ENCODE measurements at regions not wholly inside any gene's neighbourhood (a gene's known extent, or its start where the extent isn't known, plus 50 kb on each side); places are given as distances from the start of the nearest gene placed in this dataset.

DNA sequence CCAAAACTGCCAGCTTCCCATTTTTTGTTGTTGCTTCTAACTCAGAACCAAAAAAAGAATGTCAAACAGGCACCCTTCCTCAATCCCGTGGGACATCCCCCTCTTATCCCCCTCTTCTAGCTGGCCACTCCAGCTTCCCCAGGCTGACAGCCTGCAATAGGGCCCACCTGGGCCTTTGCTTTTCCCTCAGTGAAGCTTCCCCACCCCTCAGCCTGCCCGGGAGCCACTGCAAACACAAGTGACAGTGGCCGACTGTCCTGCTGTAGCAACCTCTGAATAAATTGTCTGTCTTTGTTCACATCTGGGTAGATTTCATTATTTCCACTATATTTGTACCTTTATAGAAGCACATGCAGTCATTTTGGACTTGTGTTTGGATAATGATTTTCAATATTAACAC lies 245.3 kb downstream of the GADD45G start:
- Histone ChIP-seq H3K79me2 (ENCODE audit: insufficient read depth, low read length) (no peaks in the 10 kb centered on the region), H3K9me2 (ENCODE audit: insufficient read depth) (no peaks in the 10 kb centered on the region), H3K27me3 (ENCODE audit: insufficient read depth, low read length) (peaks cover 14% of the 10 kb centered on the region), H3K9me3 (ENCODE audit: control insufficient read depth in 1 of 2, insufficient read depth in 1 of 2, low read depth in 1 of 2, low read length in 2 of 2) (no peaks in the 10 kb centered on the region; a peak in 1 of 4 replicates), H3K4me2 (ENCODE audit: low read length) (no peak overlapping the region), H3K4me3 (replicated peaks in 1 of 2; ENCODE audit: low read depth in 1 of 2, low read length in 2 of 2) (no peak overlapping the region), H3K27ac (ENCODE audit: low read depth, low read length) (no peak overlapping the region), H3K36me3 (ENCODE audit: control insufficient read depth in 1 of 2, insufficient read depth in 2 of 2, low read length in 2 of 2) (no peaks in the 10 kb centered on the region), H4K20me1 (ENCODE audit: insufficient read depth) (no peaks in the 10 kb centered on the region), H2AFZ (ENCODE audit: low read depth, low read length, poor library complexity, severe bottlenecking) (no peak overlapping the region), H3K4me1 (ENCODE audit: control insufficient read depth in 1 of 2, insufficient read depth in 2 of 2, low read length in 2 of 2) (no peaks in the 10 kb centered on the region), H3K9ac (ENCODE audit: low read length) (no peak overlapping the region)
- no TSS peak for BruUV-seq (replicated peaks)
- RAD21 ChIA-PET (ENCODE audit: low non-redundant PET in 1 of 2, low total read pairs in 2 of 2, uncharacterized antibody in 2 of 2, unreplicated experiment in 2 of 2) = no interaction called here
- POLR2A ChIA-PET = no interaction called here
- CTCF ChIA-PET = no interaction called here
- ATAC-seq = no peak
- intact Hi-C loops (cut with micrococcal nuclease) = no loop called here
- TF ChIP-seq, protein P1, sequence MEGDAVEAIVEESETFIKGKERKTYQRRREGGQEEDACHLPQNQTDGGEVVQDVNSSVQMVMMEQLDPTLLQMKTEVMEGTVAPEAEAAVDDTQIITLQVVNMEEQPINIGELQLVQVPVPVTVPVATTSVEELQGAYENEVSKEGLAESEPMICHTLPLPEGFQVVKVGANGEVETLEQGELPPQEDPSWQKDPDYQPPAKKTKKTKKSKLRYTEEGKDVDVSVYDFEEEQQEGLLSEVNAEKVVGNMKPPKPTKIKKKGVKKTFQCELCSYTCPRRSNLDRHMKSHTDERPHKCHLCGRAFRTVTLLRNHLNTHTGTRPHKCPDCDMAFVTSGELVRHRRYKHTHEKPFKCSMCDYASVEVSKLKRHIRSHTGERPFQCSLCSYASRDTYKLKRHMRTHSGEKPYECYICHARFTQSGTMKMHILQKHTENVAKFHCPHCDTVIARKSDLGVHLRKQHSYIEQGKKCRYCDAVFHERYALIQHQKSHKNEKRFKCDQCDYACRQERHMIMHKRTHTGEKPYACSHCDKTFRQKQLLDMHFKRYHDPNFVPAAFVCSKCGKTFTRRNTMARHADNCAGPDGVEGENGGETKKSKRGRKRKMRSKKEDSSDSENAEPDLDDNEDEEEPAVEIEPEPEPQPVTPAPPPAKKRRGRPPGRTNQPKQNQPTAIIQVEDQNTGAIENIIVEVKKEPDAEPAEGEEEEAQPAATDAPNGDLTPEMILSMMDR (IDR thresholded peaks at IDR 0.05 in 2 of 3, conservative IDR thresholded peaks at IDR 0.05 in 1 of 3; ENCODE audit: borderline replicate concordance in 1 of 3, insufficient read depth in 1 of 3, low read depth in 2 of 3, low read length in 2 of 3) = no peak
- no peak for TF ChIP-seq CBX3 (IDR thresholded peaks at IDR 0.05; ENCODE audit: low read depth)
- TF ChIP-seq CEBPB (IDR thresholded peaks at IDR 0.05; ENCODE audit: low read depth) = no peak
- TF ChIP-seq, protein P2, sequence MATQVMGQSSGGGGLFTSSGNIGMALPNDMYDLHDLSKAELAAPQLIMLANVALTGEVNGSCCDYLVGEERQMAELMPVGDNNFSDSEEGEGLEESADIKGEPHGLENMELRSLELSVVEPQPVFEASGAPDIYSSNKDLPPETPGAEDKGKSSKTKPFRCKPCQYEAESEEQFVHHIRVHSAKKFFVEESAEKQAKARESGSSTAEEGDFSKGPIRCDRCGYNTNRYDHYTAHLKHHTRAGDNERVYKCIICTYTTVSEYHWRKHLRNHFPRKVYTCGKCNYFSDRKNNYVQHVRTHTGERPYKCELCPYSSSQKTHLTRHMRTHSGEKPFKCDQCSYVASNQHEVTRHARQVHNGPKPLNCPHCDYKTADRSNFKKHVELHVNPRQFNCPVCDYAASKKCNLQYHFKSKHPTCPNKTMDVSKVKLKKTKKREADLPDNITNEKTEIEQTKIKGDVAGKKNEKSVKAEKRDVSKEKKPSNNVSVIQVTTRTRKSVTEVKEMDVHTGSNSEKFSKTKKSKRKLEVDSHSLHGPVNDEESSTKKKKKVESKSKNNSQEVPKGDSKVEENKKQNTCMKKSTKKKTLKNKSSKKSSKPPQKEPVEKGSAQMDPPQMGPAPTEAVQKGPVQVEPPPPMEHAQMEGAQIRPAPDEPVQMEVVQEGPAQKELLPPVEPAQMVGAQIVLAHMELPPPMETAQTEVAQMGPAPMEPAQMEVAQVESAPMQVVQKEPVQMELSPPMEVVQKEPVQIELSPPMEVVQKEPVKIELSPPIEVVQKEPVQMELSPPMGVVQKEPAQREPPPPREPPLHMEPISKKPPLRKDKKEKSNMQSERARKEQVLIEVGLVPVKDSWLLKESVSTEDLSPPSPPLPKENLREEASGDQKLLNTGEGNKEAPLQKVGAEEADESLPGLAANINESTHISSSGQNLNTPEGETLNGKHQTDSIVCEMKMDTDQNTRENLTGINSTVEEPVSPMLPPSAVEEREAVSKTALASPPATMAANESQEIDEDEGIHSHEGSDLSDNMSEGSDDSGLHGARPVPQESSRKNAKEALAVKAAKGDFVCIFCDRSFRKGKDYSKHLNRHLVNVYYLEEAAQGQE (IDR thresholded peaks at IDR 0.05; ENCODE audit: low read depth) = no peak
- no peak for TF ChIP-seq EGR1 (IDR thresholded peaks at IDR 0.05; ENCODE audit: low read depth)
- TF ChIP-seq TCF7L2 (IDR thresholded peaks at IDR 0.05; ENCODE audit: borderline replicate concordance, extremely low read depth, insufficient read depth, insufficient read length) = no peak
- no peak for TF ChIP-seq EZH2phosphoT487 (IDR thresholded peaks at IDR 0.05; ENCODE audit: borderline replicate concordance)
- no peak for TF ChIP-seq YY1 (IDR thresholded peaks at IDR 0.05; ENCODE audit: extremely low read depth, insufficient replicate concordance, low read depth, low read length)
- no peak for TF ChIP-seq ZNF274 (IDR thresholded peaks at IDR 0.05; ENCODE audit: low read depth, low read length)
- no peak for DNase-seq (ENCODE audit: low read depth, low spot score)
